ENCODE measurements at regions not wholly inside any gene's neighbourhood (a gene's known extent, or its start where the extent isn't known, plus 50 kb on each side); places are given as distances from the start of the nearest gene placed in this dataset.
"Not testable (repeated sequence)": the region's sequence is repeated elsewhere in the genome, so short reads cannot be mapped to it uniquely, and the experiment has no call there.

DNA sequence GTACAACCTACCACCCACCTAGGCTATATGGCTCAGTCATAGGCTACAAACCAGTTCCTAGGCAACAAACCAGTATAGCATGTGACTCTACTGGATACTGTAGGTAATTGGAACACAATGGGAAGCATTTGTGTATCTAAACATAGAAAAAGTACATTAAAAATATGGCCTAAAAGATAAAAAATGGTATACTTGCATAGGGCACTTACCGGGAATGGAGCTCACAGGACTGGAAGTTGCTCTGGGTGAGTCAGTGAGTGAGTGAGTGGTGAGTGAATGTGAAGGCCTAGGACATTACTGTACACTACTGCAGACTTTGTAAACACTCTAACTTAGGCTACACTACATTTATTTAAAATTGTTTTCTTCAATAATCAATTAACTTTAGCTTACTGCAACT is 139.2 kb upstream of the RBPJ start:
- no peak for DNase-seq

DNA sequence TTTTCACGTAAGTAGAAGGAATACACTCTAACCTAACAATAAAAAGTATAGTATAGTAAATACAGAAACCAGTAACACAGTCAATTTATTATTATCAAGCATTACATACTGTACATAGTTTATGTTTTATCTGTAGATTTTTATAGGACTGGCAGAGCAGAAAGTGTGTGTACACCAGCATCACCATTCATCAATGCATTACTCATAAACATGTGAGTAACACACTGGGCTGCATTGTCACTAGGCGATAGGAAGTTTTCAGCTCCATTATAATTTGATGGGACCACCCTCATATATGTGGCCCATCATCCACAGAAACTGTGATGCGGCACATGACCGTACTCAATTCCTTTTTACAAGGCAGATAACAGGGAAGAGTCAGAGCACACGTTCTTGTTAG is 137.8 kb upstream of the RBPJ start:
- DNase-seq, result no peak

DNA sequence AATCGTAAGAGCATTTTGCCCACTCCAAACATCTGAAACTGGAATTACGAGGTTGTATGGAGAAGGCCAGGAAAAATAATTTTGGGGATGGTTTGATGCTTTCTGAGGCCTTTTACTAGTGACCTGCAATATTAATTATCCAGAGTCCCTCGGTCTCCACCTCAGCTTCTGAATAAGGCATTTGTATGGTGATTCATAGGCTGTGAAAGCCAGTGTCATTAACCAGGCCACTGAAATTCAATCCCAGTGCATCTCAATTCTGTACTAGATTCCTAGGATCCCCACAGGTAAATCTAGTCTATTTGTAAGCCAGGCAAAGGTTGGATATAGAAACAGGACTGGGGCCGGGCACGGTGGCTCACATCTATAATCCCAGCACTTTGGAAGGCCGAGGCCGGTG is 135.4 kb upstream of the RBPJ start:
- DNase-seq, result no peak

DNA sequence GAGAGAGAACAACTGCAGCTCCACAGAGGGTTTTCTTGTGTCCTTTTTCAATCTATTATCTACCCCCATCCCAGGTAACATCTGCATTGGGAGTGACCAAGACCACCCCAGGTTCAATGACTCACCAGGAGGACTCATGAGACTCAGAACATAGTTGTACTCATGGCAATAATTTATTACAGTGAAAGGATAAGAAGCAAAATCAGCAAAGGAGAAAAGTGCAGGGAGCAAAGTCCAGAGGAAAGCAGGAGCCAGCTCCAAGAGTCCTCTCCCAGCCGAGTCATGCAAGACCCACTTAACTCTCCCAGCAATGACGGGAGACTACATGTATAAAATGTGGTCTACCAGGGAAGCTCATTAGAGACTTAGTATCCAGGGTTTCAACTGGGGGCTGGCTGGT is 129.5 kb upstream of the RBPJ start:
- no peak for DNase-seq

DNA sequence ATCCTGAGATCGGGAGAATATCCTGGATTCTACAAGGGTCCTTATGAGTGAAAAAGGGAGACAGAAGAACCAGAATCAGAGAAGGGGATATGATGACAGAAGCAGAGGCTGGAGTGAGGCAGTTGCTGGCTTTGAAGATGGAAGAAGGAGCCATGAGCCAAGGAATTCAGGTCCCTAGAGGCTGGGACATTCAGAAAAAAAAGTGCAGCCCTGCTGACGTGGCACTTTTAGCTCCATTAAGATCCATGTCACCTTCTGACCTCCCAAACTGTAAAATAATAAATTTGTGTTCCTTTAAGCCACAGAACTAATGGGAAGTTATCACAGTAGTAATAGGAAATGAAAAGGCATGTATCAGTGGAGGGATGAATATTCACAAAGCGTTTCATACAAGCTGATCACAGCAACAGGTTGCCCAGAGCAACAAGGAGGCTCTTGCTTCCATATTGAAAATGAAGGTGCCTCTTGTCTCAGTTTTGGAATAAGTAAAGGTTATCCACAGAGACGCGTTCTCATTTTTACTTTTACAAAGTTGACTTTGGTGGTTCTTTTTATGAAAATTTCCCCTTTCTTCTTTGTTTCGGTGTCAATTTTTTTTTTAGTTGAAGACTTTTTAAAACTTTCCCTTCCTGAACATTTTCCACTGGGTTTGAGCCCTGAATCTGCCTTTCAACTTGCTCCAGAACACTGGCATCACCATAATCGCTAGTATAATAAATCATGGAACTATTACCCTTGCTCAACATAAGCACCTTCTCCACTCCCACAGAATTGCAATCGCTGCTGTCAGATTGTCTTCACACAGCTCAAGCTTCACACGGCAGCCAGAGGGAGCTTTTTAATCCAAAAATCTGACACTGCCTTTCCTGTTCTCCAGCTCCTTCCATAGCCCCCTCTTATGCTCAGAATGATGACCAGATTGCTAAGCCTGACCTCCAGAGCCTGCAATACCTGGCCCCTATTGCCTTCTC is 127.6 kb upstream of the RBPJ start:
- no peak for DNase-seq

DNA sequence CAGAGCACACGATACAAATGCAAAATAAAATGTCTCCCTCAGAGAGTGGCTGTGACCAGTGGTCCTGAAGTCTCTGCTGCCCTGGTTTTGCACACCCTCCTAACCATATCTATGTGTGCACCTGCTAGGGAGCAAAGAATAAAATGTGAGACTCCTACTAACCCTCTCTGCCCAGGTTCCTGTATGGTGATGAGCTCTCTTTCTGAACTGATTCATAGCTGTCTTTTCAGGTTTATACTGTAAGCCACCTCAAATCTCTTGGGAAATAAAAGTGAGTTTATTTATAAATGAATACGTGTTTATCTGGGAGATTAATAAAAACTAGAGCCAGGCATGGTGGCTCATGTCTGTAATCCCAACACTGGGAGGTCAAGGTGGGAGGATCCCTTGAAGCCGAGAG is 126.0 kb upstream of the RBPJ start:
- no peak for DNase-seq

DNA sequence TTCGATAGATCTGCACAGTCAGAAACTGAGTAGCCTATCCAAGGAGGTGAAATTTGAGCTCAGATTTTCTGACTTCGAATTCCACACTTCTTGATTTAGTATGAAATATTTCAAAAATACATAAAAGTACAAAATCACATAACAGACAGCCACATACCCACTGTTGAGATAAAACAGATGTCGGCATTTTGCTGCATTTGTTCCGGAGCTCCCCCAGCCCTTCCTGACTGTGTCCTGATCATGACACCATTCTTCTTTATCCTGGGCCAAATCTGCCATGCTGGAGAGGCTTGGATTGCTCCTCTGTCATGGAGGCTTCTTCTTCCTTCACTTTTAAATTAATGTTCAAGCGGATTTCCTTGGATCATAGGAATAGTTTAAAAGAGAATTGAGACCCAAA is 124.2 kb upstream of the RBPJ start:
- no peak for DNase-seq

DNA sequence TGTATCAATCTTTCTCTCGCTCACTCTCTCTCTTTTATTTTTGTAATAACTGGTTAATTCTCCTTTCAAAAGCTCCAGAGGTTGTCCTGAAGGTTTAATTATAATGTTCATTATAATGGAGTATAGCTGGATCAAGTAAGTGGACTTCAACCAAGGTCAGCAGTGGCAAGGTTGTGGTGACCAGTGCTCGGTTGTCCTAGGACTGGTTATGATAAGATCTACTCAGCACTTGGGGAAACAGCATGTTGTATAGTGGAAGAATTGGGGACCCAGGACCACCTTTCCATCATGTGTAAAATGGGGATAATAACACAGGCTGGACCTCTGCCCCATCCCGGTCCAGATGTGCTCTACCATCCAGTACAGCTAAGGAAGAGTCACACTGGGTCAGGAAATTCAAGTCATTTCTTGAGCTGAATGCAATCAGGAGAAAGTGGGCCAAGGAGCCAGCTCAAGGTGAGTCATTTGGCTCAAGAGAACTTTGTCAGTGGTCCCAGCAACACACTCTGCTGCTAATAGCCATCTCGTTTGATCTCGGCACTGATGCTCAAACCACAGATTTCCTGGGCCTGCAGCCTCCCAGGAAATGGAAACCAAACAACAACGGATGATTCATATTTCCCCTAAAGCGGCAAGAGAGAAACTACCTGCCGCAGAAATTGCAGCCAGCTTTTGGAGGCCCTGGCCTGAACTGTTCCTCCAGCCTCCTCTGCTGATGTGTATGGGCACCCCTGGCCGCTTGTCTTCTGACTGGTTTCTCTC is 123.6 kb upstream of the RBPJ start:
- peak; percentile 24 for DNase-seq

DNA sequence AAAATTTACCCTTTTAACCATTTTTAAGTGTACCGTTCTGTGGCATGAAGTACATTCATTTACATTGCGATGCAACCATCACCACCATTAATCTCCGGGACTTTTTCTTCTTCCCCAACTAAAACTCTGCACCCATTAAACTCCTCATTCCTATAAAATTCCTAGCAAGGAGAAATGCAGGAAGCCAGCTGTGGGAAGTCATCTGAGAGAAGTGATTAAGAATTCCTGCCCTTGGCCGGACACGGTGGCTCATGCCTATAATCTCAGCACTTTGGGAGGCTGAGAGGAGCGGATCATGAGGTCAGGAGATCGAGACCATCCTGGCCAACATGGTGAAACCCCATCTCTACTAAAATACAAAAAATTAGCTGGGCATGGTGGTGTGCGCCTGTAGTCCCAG is 121.9 kb upstream of the RBPJ start:
- DNase-seq, result not testable (repeated sequence)

DNA sequence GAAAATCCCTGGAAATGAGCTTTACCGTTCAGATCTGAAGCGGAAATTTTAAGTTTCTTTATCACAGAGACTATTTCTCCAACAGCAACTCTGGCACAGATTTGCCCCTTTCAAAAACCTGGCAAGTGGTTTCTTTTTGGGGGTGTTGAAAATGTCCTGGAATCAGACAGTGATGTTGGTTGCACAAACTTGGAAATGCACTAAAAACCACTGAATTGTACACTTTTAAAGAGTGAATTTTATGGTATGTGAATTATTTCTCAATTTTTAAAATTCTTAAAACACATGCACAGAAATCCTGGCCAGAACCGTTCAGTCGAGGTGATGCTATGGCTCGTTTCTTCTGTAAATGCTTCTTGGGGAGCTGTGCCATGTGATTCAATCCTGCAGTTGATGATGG is 121.2 kb upstream of the RBPJ start:
- DNase-seq, result no peak

DNA sequence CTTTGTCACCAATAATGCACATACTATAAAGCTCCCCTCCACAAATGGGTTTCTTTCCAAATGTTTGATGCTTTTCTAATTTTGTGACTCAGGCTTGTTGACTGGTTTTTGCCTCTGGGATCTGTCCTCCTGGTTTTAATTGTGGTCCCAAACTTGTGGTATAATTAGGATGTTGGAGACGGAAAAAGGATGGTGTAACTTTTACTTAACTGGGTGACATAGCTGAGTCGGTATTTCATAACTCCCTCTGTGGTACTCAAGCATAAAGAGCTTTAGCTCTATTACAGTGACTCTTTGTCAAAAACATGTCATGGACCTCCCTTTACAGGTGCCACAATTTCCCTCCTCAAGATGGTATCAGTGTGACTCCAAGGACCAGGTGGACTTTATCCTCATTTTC is 119.7 kb upstream of the RBPJ start:
- DNase-seq, result no peak

DNA sequence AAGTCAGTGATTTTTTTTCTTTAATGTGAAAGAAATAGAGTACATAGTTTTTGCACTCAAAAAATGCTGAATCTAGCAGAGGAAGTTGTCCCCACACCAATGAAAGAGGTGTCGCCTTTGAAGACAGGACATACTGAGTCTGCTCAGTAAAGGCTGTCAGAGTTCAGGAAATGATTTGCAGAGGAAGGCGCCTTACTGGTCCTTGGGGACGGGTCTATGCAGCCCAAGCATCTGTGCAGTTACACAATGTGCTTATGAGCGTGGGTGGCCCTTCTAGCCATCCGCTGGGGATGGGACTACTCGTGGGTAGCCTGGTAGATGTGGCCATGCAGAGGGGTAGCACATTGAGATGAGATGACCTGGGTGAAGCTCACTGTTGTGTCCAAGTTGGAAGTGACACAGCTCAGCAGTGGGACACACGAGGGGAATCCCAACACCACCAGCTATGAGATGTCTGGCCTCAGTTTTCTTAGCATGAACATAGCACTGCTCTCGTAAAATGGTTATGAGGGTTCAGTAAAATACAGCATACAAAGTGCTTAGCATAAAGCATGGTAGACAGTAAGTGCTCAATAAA is 116.5 kb upstream of the RBPJ start:
- no peak for DNase-seq

DNA sequence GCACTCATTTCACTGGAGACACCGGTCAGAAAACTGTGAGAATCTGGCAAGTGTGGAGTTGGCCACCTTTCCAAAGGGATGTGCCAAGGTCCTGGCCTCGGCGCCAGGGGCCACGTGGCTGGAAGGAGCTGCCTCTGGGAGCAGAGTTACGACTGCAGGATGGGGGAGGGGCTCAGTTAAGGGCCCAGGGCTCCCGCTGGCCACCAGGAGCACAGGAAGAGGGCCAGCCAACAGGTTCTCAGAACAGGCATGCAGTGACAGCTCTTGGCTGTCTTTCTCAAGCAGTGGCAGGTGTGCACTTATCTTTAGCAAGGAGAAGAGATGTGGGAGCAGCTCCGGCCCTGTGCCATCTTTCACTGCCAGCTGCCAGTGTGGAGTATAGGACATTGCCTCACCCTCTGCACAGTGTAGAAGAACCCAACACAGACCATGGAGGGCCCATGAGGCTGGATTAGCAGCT is 115.9 kb upstream of the RBPJ start:
- no peak for DNase-seq

DNA sequence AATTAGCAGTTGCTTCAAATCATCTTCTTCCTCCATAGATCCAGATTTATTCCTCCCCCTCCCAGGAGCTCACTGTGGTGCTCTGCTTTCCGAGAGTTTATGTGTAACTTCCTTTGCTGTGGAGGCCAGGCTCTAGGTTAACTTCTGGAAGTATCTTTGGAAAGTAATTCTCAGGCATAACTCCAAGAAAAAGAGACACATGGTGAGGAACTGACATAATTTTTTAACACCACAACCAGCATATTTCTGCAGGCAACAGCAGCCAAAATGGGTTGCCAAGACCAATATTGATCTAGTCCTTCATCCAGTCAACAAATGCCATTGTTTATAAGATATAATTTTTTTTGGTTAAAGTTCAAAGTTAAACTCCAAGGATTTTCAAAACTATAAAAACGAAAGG is 114.5 kb upstream of the RBPJ start:
- DNase-seq, result no peak

DNA sequence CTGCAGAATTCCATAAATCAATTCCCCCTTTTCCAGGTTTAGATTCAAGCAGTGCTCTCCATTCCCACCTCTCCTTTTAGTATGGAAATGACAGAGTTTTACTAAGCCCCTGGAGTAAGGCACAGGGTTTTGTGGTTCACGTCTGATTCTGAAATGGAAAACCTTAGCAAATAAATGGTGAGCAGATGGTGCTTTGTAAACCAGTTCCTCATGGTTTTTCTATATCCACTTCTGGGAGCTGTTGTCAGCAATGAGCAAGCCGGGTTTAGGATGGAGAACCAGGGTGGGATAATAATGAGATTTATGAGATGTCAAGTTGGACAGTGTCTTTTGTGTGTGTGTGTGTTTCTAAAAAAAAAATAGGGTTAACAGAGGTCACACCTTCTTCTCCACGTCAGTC is 113.8 kb upstream of the RBPJ start:
- no peak for DNase-seq

DNA sequence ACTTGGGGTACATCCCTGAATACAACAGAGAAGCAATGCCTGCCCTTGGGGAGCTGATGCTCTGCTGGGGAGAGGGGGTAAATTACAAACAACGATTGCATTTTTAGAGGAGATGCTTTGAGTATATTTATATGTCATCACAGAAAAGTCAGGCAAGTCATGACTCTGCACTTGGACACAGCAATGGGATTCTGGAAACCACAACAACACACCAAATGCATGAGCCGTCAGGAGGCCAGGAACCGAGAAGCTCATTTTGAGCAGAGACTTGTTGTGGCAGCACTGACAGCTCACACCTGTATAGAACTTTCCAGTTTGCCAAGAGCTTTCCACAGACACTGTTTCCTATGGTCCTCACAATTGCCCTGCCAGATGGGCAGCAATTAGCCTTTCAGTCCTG is 113.2 kb upstream of the RBPJ start:
- no peak for DNase-seq

DNA sequence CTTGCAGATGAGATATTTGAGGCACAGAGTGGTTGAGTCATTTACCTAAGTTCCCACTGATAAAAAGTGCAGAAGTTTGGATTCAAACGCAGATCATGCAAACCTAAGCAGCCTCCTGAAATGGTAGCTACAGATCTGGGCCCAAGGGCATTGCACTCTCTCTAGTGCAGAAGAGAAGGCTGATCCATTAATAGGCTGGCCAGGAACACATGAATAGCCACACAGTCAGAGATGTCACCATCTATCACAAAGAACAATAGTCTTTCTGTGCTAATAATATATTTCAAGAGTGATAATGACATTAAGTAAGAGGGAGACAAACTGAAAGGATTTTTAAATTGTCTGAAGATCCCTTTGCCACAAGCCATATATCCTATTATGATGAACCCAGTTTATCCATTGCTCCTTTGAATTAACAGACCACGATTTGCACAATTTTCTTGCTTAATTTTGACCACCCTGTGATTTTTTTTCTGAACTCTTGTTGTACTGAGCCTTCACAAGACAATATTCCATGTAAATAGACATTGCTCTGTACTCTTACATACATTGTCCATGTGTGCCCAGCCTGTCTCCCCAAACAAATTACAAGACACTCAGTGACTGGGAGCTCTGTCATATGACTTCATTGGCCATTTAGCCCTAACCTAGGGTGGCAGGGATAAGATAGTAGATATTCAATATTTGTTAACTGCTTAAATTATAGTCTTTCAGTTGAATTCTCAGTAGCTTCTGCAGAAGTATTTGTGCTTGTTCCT is 112.4 kb upstream of the RBPJ start:
- no peak for DNase-seq

DNA sequence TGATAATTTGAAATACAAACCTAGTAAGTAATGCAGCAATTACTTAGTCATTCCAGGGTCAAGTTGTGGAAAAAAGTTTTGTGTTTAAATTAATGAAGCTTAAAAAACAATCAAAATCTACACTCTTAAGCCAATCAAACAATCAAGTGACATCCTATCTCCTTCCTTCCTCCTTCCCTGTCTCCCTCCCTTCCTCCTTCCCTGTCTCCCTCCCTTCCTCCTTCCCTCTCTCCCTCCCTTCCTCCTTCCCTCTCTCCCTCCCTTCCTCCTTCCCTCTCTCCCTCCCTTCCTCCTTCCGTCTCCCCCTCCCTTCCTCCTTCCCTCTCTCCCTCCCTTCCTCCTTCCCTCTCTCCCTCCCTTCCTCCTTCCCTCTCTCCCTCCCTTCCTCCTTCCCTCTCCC is 111.4 kb upstream of the RBPJ start:
- DNase-seq, result not testable (repeated sequence)

DNA sequence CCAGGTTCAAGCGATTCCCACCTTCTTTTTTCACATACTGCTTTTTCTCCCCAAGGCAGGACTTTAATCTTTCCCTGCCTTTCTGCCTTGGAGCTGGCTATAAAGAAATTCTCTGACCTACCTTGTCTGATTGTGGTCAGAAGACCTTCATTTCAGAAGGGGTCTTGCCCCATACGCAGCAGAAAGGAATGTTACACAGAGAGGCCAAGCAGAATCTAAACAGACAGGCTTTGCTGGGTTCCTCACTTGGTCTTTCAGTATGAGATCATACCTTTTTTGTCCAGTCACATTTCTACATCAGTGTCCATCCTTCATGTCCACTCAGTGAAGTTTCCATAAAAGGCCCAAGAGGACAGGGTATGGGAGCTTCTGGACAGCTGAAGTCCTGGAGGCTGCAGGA is 108.3 kb upstream of the RBPJ start:
- no peak for DNase-seq

DNA sequence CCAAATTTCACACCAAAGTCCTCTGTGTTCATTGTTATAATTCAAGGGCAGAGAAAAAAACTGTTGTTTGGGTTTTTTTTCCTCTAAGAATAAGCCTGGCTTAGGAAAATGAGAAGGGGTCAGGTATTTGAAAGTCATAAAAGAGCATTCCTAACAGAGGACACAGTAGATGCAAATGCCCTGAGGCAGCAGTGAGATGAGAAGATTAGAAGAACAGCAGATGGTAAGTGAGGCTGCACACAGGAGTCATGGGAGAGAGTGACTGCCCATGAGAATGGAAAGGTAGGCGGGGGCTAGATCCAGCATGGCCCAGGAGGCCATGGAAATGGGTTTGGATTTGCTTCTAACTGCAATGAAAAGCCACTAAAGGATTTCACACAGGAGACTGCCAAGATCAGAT is 107.5 kb upstream of the RBPJ start:
- no peak for DNase-seq

DNA sequence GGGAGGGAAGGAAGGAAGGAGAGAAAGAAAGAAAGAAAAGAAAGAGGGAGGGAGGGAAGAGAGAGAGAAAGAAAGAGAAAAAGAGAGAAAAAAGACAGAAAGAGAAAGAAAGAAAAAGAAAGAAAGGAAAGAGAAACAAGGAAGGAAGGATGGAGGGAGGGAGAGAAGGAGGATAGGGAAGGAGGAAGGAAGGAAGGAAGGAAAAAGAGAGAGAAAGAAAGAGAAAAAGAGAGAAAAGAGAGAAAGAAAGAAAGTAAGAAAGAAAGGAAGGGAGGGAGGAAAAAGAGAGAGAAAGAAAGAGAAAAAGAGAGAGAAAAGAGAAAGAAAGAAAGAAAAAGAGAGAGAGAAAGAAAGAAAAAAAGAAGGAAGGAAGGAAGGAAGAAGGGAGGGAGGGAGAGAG is 105.8 kb upstream of the RBPJ start:
- no peak for DNase-seq

DNA sequence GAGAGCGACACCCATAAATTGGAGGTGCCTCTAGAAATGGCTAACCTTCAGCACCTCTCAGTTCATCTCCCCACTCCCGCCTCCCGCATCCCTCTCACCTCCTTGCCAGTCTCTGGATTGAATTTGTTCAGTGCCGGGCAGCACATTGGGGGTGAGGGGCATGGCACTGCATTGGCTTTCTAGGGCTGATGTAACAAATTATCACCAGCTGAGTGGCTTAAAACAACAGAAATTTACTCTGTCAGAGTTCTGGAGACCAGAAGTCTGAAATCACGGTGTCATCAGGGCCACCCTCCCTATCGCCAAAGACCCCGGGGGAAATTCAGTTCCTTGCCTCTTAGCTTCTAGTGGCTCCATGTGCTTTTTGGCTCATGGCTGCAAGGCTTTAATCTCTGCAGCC is 105.1 kb upstream of the RBPJ start:
- DNase-seq, result no peak

DNA sequence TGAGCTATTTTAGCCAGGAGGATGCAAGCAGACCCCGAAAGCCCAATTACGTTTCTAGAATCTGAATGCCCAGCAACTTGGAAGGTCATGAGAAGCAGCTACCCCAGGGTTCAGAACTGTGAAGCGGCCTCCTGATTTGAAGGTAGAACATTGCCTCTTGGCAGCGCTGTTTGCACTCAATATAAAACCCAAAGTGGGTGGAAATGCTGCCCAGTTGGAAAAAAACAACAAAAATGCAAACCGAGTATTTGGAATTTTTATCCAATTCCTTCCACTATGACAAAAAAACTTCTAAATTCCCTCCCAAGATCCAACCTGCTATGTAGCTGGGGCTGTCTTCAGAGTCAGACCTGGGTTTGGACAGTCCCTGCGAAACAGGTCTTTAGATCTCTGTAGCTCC is 103.3 kb upstream of the RBPJ start:
- DNase-seq, result no peak

All from effector CD4-positive, alpha-beta T cell (primary cell).